ENCODE measurements at regions not wholly inside any gene's neighbourhood (a gene's known extent, or its start where the extent isn't known, plus 50 kb on each side); places are given as distances from the start of the nearest gene placed in this dataset.

- no peak overlapping the region for H3K4me3 ChIP-seq (ENCODE audit: low read depth, low read length)
- no peak for TF ChIP-seq CTCF (IDR thresholded peaks at IDR 0.05; ENCODE audit: insufficient read depth, low read depth, low read length, missing control alignments)
- no peak for DNase-seq (ENCODE audit: low read depth)
These were observed 286.5 kb upstream of the SOX14 start for GRCh38 chr3:137477614-137478013.

GRCh38 chr3:137509354-137510045 lies 254.6 kb upstream of the SOX14 start:
- H3K4me3 ChIP-seq (ENCODE audit: low read depth, low read length) = no peak overlapping the region
- no peak for DNase-seq (ENCODE audit: low read depth)
- no peak for TF ChIP-seq CTCF (IDR thresholded peaks at IDR 0.05; ENCODE audit: insufficient read depth, low read depth, low read length, missing control alignments)

- DNase-seq (ENCODE audit: low read depth) = no peak
- no peak overlapping the region for H3K4me3 ChIP-seq (ENCODE audit: low read depth, low read length)
- TF ChIP-seq CTCF (IDR thresholded peaks at IDR 0.05; ENCODE audit: insufficient read depth, low read depth, low read length, missing control alignments) = peak; percentile 9
These were observed 252.5 kb upstream of the SOX14 start for GRCh38 chr3:137511655-137512054.

GRCh38 chr3:137514853-137515252 lies 249.3 kb upstream of the SOX14 start:
- TF ChIP-seq CTCF (IDR thresholded peaks at IDR 0.05; ENCODE audit: insufficient read depth, low read depth, low read length, missing control alignments) = peak; percentile 8
- DNase-seq (ENCODE audit: low read depth) = no peak
- H3K4me3 ChIP-seq (ENCODE audit: low read depth, low read length) = no peak overlapping the region

- TF ChIP-seq CTCF (IDR thresholded peaks at IDR 0.05; ENCODE audit: insufficient read depth, low read depth, low read length, missing control alignments) = no peak
- H3K4me3 ChIP-seq (ENCODE audit: low read depth, low read length) = no peak overlapping the region
- DNase-seq (ENCODE audit: low read depth) = no peak
These were observed 244.5 kb upstream of the SOX14 start for GRCh38 chr3:137519602-137520001.

- TF ChIP-seq CTCF (IDR thresholded peaks at IDR 0.05; ENCODE audit: insufficient read depth, low read depth, low read length, missing control alignments) = no peak
These were observed 239.4 kb upstream of the SOX14 start for GRCh38 chr3:137524751-137525150.

GRCh38 chr3:137525471-137525870 lies 238.6 kb upstream of the SOX14 start:
- DNase-seq (ENCODE audit: low read depth) = no peak
- no peak for TF ChIP-seq CTCF (IDR thresholded peaks at IDR 0.05; ENCODE audit: insufficient read depth, low read depth, low read length, missing control alignments)
- no peak overlapping the region for H3K4me3 ChIP-seq (ENCODE audit: low read depth, low read length)

More at GRCh38 chr3:137524751-137525150, 239.4 kb upstream of the SOX14 start:
- DNase-seq (ENCODE audit: low read depth) = no peak
- no peak overlapping the region for H3K4me3 ChIP-seq (ENCODE audit: low read depth, low read length)
